Pancreas (tissue), 10 donors: ENCODE measurements at regions not wholly inside any gene's neighbourhood (a gene's known extent, or its start where the extent isn't known, plus 50 kb on each side); places are given as distances from the start of the nearest gene placed in this dataset.

ENCODE experiments used
- ATAC-seq, 4 donors: fragments of 200-7000 bp; cut with Tn5 transposase; one replicate each; pipeline versions ENCODE4 v1.8.0 to v1.9.1; 2020; ENCODE audit warnings: mild to moderate bottlenecking in 4 of 4, moderate library complexity in 4 of 4
- DNase-seq, 6 donors: peaks; one replicate each; pipeline ENCODE4 v3.0.0-alpha.2; 2020
- FAIRE-seq: peaks from 2 replicates; lab custom pipeline; 2012; peaks lifted over from hg19 to GRCh38; lab: Jason Lieb, UNC
- H3K27ac ChIP-seq, 4 donors: fragments of 200-600 bp; sonication (generic); 1 replicate in 3 of 4; 2 replicates in 1 of 4; pipeline versions ENCODE4 v1.5.0 to v1.8.0; 2020
- H3K27me3 ChIP-seq, 4 donors: fragments of 200-600 bp; one replicate each; pipeline ENCODE4 v1.8.0; 2021
- H3K36me3 ChIP-seq, 3 donors: fragments of 200-600 bp; sonication (generic) in 1 of 3; one replicate each; pipeline versions ENCODE4 v1.5.0 to v1.8.0; 2020 to 2021
- H3K4me1 ChIP-seq, 3 donors: fragments of 200-600 bp; one replicate each; pipeline ENCODE4 v1.8.0; 2021
- H3K4me3 ChIP-seq, 4 donors: fragments of 200-600 bp; sonication (generic) in 2 of 4; one replicate each; pipeline versions ENCODE4 v1.5.0 to v1.8.0; 2020 to 2021
- H3K9me3 ChIP-seq, 4 donors: fragments of 200-600 bp; one replicate each; pipeline ENCODE4 v1.8.0; 2021
- CTCF ChIP-seq, 4 donors: fragments of 200-600 bp; sonication (generic) in 3 of 4; IDR thresholded peaks; one replicate each; pipeline versions ENCODE4 v1.5.0 to v1.8.0; 2021; ENCODE audit warnings: antibody characterized with exemption in 4 of 4
- WGBS, 2 donors: extraction: QIAGEN DNeasy Blood & Tissue Kit; methylation state at CpG; one replicate each; pipeline ENCODE4 v1.1.7; 2013; 5-methylcytosine and 5-hydroxymethylcytosine counted together
- intact Hi-C, 3 donors: fragments of 100-400 bp; cut with DNase I; formaldehyde crosslinking; loops; one replicate each; pipeline versions ENCODE4 v1.11.1 to v1.14.2; 2022
- donor health status: healthy with polysubstance abuse.
- donor health status: DM: no; HTN: no; CAD: no; lungs with moderate emphysema.
- donor health status: DM: no; HTN: no; CAD: no.
- donor health status: control.
- donor health status: control.
- donor health status: Bipolar disorder and iron deficiency.
- donor health status: DM: yes; HTN: yes; CAD: no.
- donor health status: DM: no; HTN: no; CAD: no.
- donor health status: DM: no; HTN: no; CAD: no.
- donor health status: DM: yes; HTN: yes; CAD: no.

GRCh38 chr2:56889738-56890137 lies 705.9 kb downstream of the CCDC85A start:
- H3K27ac ChIP-seq, result no peak overlapping the region
- H3K27me3 ChIP-seq, result no peaks in the 10 kb centered on the region
- ATAC-seq (no peak), DNase-seq (no peak), FAIRE-seq (no peak)
- no peaks in the 10 kb centered on the region for H3K9me3 ChIP-seq
- intact Hi-C loops, result no loop called here
- H3K4me1 ChIP-seq, result no peaks in the 10 kb centered on the region
- 54 to 80% methylated on average over 2 of the region's 2 CpGs for WGBS, 2 donors
- TF ChIP-seq CTCF (IDR thresholded peaks at IDR 0.05), result no peak
- no peak overlapping the region for H3K4me3 ChIP-seq
- H3K36me3 ChIP-seq, result no peaks in the 10 kb centered on the region

GRCh38 chr2:56892382-56892781 lies 708.6 kb downstream of the CCDC85A start:
- FAIRE-seq (no peak), DNase-seq (no peak), ATAC-seq (no peak)
- Histone ChIP-seq H3K27me3 (no peaks in the 10 kb centered on the region), H3K36me3 (no peaks in the 10 kb centered on the region), H3K27ac (no peak overlapping the region), H3K9me3 (no peaks in the 10 kb centered on the region), H3K4me1 (no peaks in the 10 kb centered on the region), H3K4me3 (no peak overlapping the region)
- intact Hi-C loops, result no loop called here
- TF ChIP-seq CTCF (IDR thresholded peaks at IDR 0.05), result no peak

- Histone ChIP-seq H3K9me3 (no peaks in the 10 kb centered on the region), H3K27ac (no peak overlapping the region), H3K4me1 (no peaks in the 10 kb centered on the region), H3K27me3 (no peaks in the 10 kb centered on the region), H3K36me3 (no peaks in the 10 kb centered on the region), H3K4me3 (no peak overlapping the region)
- FAIRE-seq (no peak), DNase-seq (no peak), ATAC-seq (no peak)
- WGBS, 2 donors, result 30 to 46% methylated on average over 1 of the region's 1 CpG
- intact Hi-C loops, result no loop called here
- TF ChIP-seq CTCF (IDR thresholded peaks at IDR 0.05), result no peak
These were observed 715.2 kb downstream of the CCDC85A start for GRCh38 chr2:56898986-56899385.

GRCh38 chr2:56912490-56912889 lies 728.7 kb downstream of the CCDC85A start:
- intact Hi-C loops, result no loop called here
- no peak overlapping the region for H3K4me3 ChIP-seq
- H3K27ac ChIP-seq, result no peak overlapping the region
- no peak for DNase-seq
- H3K27me3 ChIP-seq, result no peaks in the 10 kb centered on the region
- 39 to 43% methylated on average over 4 of the region's 4 CpGs for WGBS, 2 donors
- H3K9me3 ChIP-seq, result no peaks in the 10 kb centered on the region
- H3K36me3 ChIP-seq, result no peaks in the 10 kb centered on the region
- TF ChIP-seq CTCF (IDR thresholded peaks at IDR 0.05), result no peak
- ATAC-seq, result no peak
- FAIRE-seq, result no peak
- no peaks in the 10 kb centered on the region for H3K4me1 ChIP-seq

- no peaks in the 10 kb centered on the region for H3K9me3 ChIP-seq
- H3K4me1 ChIP-seq, result no peaks in the 10 kb centered on the region
- H3K36me3 ChIP-seq, result no peaks in the 10 kb centered on the region
- no peaks in the 10 kb centered on the region for H3K27me3 ChIP-seq
- no peak for TF ChIP-seq CTCF (IDR thresholded peaks at IDR 0.05)
- no peak for ATAC-seq
- no peak overlapping the region for H3K4me3 ChIP-seq
- FAIRE-seq, result no peak
- H3K27ac ChIP-seq, result no peak overlapping the region
- DNase-seq, result no peak
- intact Hi-C loops, result no loop called here
These were observed 735.0 kb downstream of the CCDC85A start for GRCh38 chr2:56918790-56919189.
